Thoracic aorta (tissue), 2 donors: ENCODE measurements at regions not wholly inside any gene's neighbourhood (a gene's known extent, or its start where the extent isn't known, plus 50 kb on each side); places are given as distances from the start of the nearest gene placed in this dataset.

Experiments used
- ATAC-seq: fragments of 150-250 bp; one replicate; pipeline ENCODE4 v1.8.0; 2017; ENCODE audit warnings: low read depth; ENCODE audit not compliant: insufficient number of reproducible peaks, low FRiP score
- DNase-seq: peaks from one replicate; pipeline ENCODE4 v3.0.0-alpha.2; 2020; ENCODE audit warnings: low spot score
- H3K27ac ChIP-seq, 2 donors: fragments of 200-600 bp; sonication (generic); 1 replicate in 1 of 2; 2 replicates in 1 of 2; pipeline ENCODE4 v1.5.1; 2016; ENCODE audit warnings: mild to moderate bottlenecking in 2 of 2, moderate library complexity in 2 of 2
- H3K27me3 ChIP-seq: fragments of 200-600 bp; sonication (generic); replicated peaks from 2 replicates; pipeline ENCODE4 v1.6.0; 2016; ENCODE audit warnings: mild to moderate bottlenecking; ENCODE audit not compliant: insufficient read depth
- H3K36me3 ChIP-seq: fragments of 200-600 bp; sonication (generic); one replicate; pipeline ENCODE4 v1.5.1; 2016
- H3K4me1 ChIP-seq, 2 donors: fragments of 200-600 bp; sonication (generic); 1 replicate in 1 of 2; 2 replicates in 1 of 2; pipeline versions ENCODE4 v1.5.1 to v1.6.0; 2016; ENCODE audit warnings: low read depth in 2 of 2, mild to moderate bottlenecking in 1 of 2; ENCODE audit not compliant: control insufficient read depth in 1 of 2
- H3K4me3 ChIP-seq: fragments of 200-600 bp; sonication (generic); 2 replicates; pipeline ENCODE4 v1.5.1; 2016; ENCODE audit warnings: mild to moderate bottlenecking
- H3K9me3 ChIP-seq: fragments of 200-600 bp; sonication (generic); 2 replicates; pipeline ENCODE4 v1.5.1; 2016
- TF ChIP-seq, protein P1 (sequence below): fragments of 200-600 bp; sonication (generic); IDR thresholded peaks from one replicate; pipeline ENCODE4 v1.5.1; 2019; ENCODE audit warnings: antibody characterized with exemption

DNA sequence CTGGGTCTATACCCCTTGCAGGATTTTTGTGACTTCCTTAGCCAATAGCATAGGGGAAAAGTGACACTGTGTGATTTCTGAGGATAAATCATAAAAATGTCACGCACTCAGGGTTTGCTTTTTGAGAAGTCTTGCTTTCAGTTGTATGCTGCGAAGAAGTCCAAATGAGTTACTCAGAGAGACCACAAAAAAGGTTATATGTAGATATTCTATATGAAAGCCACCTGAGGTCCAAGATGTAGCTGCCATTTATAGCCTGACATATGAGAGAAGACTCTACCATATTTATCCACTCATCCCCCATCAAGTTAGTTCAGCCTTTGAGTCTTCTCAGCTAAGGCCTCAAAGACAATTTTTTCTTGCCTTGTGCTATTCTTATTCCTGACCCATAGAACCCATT, 488.3 kb upstream of the MAP2 start:
- TF ChIP-seq, protein P1, sequence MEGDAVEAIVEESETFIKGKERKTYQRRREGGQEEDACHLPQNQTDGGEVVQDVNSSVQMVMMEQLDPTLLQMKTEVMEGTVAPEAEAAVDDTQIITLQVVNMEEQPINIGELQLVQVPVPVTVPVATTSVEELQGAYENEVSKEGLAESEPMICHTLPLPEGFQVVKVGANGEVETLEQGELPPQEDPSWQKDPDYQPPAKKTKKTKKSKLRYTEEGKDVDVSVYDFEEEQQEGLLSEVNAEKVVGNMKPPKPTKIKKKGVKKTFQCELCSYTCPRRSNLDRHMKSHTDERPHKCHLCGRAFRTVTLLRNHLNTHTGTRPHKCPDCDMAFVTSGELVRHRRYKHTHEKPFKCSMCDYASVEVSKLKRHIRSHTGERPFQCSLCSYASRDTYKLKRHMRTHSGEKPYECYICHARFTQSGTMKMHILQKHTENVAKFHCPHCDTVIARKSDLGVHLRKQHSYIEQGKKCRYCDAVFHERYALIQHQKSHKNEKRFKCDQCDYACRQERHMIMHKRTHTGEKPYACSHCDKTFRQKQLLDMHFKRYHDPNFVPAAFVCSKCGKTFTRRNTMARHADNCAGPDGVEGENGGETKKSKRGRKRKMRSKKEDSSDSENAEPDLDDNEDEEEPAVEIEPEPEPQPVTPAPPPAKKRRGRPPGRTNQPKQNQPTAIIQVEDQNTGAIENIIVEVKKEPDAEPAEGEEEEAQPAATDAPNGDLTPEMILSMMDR = no peak
- no peak for ATAC-seq

DNA sequence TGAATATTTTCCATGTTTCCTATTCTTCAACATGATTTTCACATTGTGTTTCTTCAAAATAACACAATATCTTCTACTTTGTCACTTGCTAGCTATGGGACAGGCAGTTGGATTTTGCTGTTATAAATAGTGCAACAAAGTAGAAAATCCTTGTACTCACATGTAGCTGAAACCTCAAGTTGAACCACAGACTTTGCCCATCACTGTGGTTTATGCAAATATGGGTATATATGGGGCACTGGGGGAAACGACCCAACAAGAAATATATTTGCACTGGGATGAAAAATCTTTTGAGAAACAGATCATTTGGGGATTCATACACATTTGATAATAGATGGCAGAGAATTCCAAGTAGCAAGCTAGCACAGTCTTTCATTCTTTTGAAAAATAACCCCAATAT, 486.3 kb upstream of the MAP2 start:
- TF ChIP-seq, protein P1 = no peak
- Histone ChIP-seq H3K27ac (no peak overlapping the region), H3K4me1 (no peaks in the 10 kb centered on the region), H3K9me3 (no peaks in the 10 kb centered on the region), H3K4me3 (no peak overlapping the region), H3K27me3 (no peaks in the 10 kb centered on the region), H3K36me3 (no peaks in the 10 kb centered on the region)
- ATAC-seq (no peak), DNase-seq (no peak)

More for the DNA sequence above, 488.3 kb upstream of the MAP2 start:
- Histone ChIP-seq H3K27ac (no peak overlapping the region), H3K27me3 (no peaks in the 10 kb centered on the region), H3K36me3 (no peaks in the 10 kb centered on the region), H3K4me1 (no peaks in the 10 kb centered on the region), H3K9me3 (no peaks in the 10 kb centered on the region), H3K4me3 (no peak overlapping the region)
- no peak for DNase-seq

DNA sequence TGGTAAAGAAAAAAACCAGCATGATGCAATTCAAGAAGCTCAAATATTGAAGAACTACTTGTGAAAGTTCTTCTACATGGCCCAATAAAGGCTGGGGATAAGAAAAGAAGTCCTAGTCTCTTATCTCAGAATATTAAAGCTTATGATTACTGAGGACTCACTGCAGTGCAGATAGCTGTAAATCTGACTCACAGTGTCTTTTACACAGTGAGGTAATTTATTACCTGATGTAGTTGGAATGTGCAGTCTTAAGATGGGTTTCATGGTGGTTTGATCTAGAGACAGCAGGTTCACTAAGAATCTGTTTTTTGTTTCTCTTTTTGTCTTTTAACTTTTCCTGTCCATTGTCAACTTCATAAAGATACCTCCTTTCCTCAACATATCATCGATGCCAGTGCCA, 484.0 kb upstream of the MAP2 start:
- Histone ChIP-seq H3K36me3 (no peaks in the 10 kb centered on the region), H3K27ac (no peak overlapping the region), H3K27me3 (no peaks in the 10 kb centered on the region), H3K9me3 (no peaks in the 10 kb centered on the region), H3K4me1 (no peaks in the 10 kb centered on the region), H3K4me3 (no peak overlapping the region)
- no peak for ATAC-seq
- TF ChIP-seq, protein P1 = no peak
- DNase-seq = no peak

DNA sequence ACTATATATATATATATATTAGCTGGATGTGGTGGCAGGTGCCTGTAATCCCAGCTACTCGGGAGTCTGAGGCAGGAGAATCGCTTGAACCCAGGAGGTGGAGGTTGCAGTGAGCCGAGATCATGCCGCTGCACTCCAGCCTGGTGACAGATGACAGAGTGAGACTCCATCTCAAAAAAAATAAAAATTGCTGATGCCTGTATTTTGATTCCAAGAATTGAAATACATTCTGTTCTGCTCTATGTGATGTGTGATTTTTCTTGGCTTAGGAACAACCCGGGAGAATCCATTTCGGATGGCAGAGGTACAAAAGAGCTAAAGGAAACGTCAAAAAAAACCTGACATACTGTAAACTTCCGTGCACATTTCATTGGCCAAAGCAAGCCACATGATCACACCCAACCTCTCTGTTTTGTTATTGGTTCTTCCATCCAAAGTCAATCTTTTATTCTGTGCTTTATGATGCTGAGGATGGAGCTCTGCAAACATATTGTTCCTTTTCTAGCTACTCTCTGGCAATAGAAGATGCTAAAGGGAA, 478.1 kb upstream of the MAP2 start:
- no peak for DNase-seq

DNA sequence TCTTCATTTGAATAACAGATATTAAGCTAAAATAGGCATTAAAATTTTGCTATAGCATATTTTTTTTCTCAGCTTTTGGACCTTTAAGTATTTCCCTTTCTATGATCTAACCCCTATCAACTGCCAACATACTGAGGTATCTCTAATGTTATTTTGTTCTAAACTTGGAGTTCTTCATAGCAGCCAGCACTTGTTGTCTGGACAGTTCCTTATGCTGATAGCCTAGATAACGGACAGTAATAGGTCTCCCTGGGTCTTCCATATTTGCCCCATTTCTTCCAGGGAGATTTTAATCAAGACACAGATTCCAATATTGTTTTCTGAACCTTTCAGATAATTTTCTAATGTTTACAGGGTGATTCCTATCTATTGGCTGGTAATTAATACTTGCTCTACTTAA, 475.8 kb upstream of the MAP2 start:
- Histone ChIP-seq H3K27ac (no peak overlapping the region), H3K4me3 (no peak overlapping the region), H3K4me1 (no peaks in the 10 kb centered on the region), H3K36me3 (no peaks in the 10 kb centered on the region), H3K9me3 (no peaks in the 10 kb centered on the region), H3K27me3 (no peaks in the 10 kb centered on the region)
- ATAC-seq (no peak), DNase-seq (no peak)
- TF ChIP-seq, protein P1 = no peak

More for the DNA sequence above, 478.1 kb upstream of the MAP2 start:
- Histone ChIP-seq H3K27ac (no peak overlapping the region), H3K9me3 (no peaks in the 10 kb centered on the region), H3K27me3 (no peaks in the 10 kb centered on the region), H3K36me3 (no peaks in the 10 kb centered on the region), H3K4me3 (no peak overlapping the region), H3K4me1 (no peaks in the 10 kb centered on the region)
- ATAC-seq = no peak
- TF ChIP-seq, protein P1 = no peak
